IPS DF 4.7 (cell line): ENCODE measurements at regions not wholly inside any gene's neighbourhood (a gene's known extent, or its start where the extent isn't known, plus 50 kb on each side); places are given as distances from the start of the nearest gene placed in this dataset.

Experiments
- DNase-seq: peaks from one replicate; pipeline ENCODE4 v3.0.0-alpha.2; 2013; ENCODE audit warnings: low spot score; ENCODE audit errors: extremely low read depth

DNA sequence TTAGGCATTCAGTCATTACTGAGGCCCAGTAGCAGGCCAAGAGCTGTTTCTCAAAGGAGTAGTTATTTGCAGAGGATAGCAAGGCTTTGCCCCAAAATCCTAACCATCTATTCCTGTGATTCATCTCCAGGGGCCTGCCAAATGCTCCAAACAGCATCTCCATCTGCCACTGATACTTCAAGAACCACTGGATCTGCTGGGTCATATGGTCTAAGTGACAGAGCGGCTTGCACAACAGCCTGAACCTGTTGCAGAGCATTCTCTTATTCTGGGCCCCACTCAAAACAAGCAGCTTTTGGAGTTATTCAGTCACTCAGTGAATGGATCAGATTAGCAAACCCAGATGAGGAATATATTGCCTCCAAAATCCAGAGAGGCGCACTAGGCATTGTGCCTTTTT, 68.8 kb upstream of the ALDH1A3 start:
- no peak for DNase-seq

DNA sequence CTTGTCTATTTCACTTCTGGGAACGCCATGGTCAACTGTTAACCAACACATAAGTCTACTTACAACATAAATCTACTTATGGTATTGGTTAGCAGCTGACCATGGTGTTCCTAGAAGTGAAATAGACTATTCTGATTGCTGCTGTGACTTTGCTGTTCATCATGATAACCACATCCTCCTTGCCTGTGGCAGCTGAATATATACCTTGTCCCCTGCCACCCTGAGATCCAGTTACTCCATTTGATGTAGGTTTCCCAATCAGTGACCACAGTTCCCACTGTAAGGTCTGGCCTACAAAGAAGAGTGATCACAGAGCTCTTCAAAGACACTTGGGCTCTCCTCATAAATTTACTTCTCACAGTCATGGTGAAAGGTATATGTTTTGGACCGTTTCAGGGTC, 66.8 kb upstream of the ALDH1A3 start:
- no peak for DNase-seq

DNA sequence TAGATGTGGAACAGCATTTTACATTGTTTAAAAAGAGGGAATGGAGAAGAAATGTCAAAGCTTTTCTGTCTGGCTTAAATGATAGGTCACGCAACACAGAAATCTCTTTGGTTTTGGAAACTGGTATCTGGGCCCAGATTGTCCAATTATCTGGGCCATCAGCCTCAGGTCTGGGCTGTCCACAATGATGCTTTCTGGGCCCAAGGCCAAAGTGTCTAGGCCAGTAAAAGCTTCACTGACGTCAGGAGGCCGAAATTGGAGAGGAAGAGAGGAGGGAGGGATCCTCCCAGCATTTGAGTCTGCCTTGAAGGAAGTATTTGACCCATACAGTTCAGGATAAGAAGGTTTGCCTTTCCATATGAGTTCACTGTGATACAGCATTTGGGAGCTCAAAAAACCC, 60.7 kb upstream of the ALDH1A3 start:
- DNase-seq, result no peak

DNA sequence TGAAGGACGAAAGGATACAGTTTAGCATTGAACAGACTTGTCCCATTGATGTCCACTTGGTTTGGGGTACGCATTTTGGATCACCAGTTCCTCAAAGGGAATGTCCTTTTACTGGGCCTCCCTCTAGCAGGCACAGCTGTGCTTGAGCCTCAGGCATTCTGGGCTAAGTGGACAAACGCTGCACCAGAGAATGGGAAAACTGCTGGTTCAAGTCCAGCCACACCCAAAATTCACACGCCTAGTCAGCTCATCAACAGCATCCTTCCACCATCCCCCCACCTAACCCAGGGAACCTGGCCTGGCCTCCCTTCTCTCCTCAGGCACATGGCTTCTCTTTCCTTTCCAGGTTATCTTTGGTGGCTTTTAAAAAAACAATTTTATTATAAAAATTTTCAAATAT, 59.1 kb upstream of the ALDH1A3 start:
- DNase-seq, result no peak

DNA sequence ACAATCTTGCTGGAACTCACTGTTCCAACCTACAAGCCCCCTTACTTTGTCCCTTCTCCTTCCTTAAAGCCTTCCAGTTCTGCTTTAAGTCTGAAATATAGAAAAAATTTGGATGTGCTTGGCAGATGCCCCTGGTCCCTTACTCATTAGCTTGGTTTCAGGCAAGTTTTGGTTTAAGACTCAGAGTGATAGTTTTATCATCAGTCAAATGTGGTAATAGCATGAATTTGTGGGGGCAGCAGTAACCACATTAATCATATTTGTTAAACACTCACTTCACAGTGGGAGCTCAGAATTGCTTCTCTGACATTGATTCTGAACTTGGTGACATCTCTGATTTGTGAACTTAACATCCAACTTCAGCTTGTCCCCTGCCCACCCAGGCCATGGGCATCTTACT, 58.3 kb upstream of the ALDH1A3 start:
- DNase-seq, result no peak

DNA sequence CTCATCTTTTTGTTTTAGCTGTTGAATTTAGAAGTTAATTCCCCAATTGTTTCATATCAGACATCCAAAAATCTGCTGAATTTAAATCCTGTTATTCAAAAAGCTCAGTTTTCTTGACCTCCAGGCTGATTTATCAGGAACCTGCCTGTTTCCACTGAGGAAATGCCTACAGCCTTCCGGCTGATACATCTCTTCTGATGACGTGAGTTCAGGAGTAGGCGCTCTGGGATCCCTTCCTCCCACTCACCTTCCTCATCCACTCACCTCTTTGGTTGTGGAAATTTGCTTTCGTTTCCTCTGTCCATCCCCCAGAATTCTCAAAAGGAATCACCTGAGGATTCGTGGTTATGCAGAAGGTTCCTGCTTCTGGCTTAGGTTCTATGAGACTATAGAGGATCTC, 55.4 kb upstream of the ALDH1A3 start:
- DNase-seq, result no peak

DNA sequence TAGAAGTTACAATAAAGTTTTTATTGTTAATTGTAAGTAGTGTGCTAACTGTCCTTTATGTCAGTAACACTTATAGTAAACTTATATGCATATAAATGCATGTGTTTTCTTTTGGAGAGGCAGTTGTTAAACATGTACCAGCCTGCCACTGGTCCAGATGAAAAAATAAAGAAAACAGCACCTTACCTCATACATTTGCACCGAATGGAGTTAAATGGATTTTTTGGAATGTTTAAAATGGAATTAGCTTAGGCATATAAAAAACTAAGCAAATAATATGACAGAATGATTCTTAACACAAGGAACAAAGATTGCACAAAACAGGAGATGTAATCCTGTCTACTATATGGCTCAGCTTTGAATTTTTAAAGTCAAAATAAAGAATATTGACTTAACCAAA, 50.2 kb upstream of the ALDH1A3 start:
- no peak for DNase-seq
